Neuronal stem cell (in vitro differentiated cells): ENCODE measurements at regions not wholly inside any gene's neighbourhood (a gene's known extent, or its start where the extent isn't known, plus 50 kb on each side); places are given as distances from the start of the nearest gene placed in this dataset.

Experiments
- DNase-seq: peaks from one replicate; pipeline ENCODE4 v3.0.0-alpha.2; 2013; ENCODE audit warnings: low spot score
- H2AFZ ChIP-seq: one replicate; pipeline ENCODE4 v1.6.1; 2013; ENCODE audit warnings: mild to moderate bottlenecking, low read length, inconsistent platforms
- H2AK5ac ChIP-seq: 2 replicates; pipeline ENCODE4 v1.6.1; 2013; ENCODE audit warnings: low read depth, mild to moderate bottlenecking, inconsistent platforms, low read length, moderate library complexity, mixed read lengths
- H2BK120ac ChIP-seq: 2 replicates; pipeline ENCODE4 v1.6.1; 2013; ENCODE audit warnings: low read depth, mild to moderate bottlenecking, inconsistent platforms, low read length, moderate library complexity, mixed read lengths
- H2BK12ac ChIP-seq: one replicate; pipeline ENCODE4 v1.6.1; 2013; ENCODE audit warnings: low read length, inconsistent platforms
- H2BK15ac ChIP-seq: 2 replicates; pipeline ENCODE4 v1.6.1; 2013; ENCODE audit warnings: mild to moderate bottlenecking, low read length, inconsistent platforms, mixed read lengths
- H2BK5ac ChIP-seq: one replicate; pipeline ENCODE4 v1.6.1; 2013; ENCODE audit warnings: inconsistent platforms, mild to moderate bottlenecking, low read length, moderate library complexity
- H3K14ac ChIP-seq: one replicate; pipeline ENCODE4 v1.6.1; 2013; ENCODE audit warnings: low read length, inconsistent platforms
- H3K18ac ChIP-seq: 2 replicates; pipeline ENCODE4 v1.6.1; 2013; ENCODE audit warnings: low read length, inconsistent platforms
- H3K23ac ChIP-seq: 2 replicates; pipeline ENCODE4 v1.6.1; 2013; ENCODE audit warnings: low read depth, mild to moderate bottlenecking, mixed read lengths, low read length, inconsistent platforms; ENCODE audit not compliant: poor library complexity
- H3K27ac ChIP-seq: replicated peaks from 3 replicates; pipeline ENCODE4 v1.5.1; 2013; ENCODE audit warnings: low read length, inconsistent platforms
- H3K27me3 ChIP-seq, 3 experiments: 2 replicates each; pipeline ENCODE4 v1.6.1; 2013; ENCODE audit warnings: low read length in 3 of 3, mild to moderate bottlenecking in 2 of 3, inconsistent platforms in 1 of 3, low read depth in 1 of 3, mixed read lengths in 1 of 3, moderate library complexity in 1 of 3; ENCODE audit not compliant: control insufficient read depth in 3 of 3, insufficient read depth in 3 of 3
- H3K36me3 ChIP-seq, 2 donors: replicated peaks in 1 of 2; 2 replicates each; pipeline ENCODE4 v1.6.1; 2013; ENCODE audit warnings: low read length in 2 of 2; ENCODE audit not compliant: control insufficient read depth in 2 of 2, insufficient read depth in 2 of 2
- H3K4ac ChIP-seq: 2 replicates; pipeline ENCODE4 v1.6.1; 2013; ENCODE audit warnings: inconsistent platforms, mild to moderate bottlenecking, low read length, moderate library complexity
- H3K4me1 ChIP-seq, 2 donors: 1 replicate in 1 of 2; 2 replicates in 1 of 2; pipeline ENCODE4 v1.6.1; 2013; ENCODE audit warnings: low read length in 2 of 2, low read depth in 1 of 2; ENCODE audit not compliant: control insufficient read depth in 2 of 2, insufficient read depth in 1 of 2
- H3K4me2 ChIP-seq: one replicate; pipeline ENCODE4 v1.6.1; 2013; ENCODE audit warnings: mild to moderate bottlenecking, low read length, inconsistent platforms; ENCODE audit not compliant: insufficient read depth, poor library complexity, severe bottlenecking
- H3K4me3 ChIP-seq, 2 donors: 2 replicates each; pipeline ENCODE4 v1.5.1; 2013; ENCODE audit warnings: low read length in 2 of 2, mild to moderate bottlenecking in 2 of 2, inconsistent platforms in 1 of 2, moderate library complexity in 1 of 2
- H3K79me1 ChIP-seq: one replicate; pipeline ENCODE4 v1.6.1; 2013; ENCODE audit warnings: low read depth, mild to moderate bottlenecking, inconsistent platforms, low read length, moderate library complexity
- H3K9ac ChIP-seq: one replicate; pipeline ENCODE4 v1.6.1; 2013; ENCODE audit warnings: mild to moderate bottlenecking, low read depth, low read length, inconsistent platforms; ENCODE audit not compliant: poor library complexity
- H3K9me3 ChIP-seq, 2 donors: replicated peaks in 1 of 2; 2 replicates each; pipeline versions ENCODE3 to v1.6.1; 2013; ENCODE audit warnings: low read length in 2 of 2, mild to moderate bottlenecking in 2 of 2, inconsistent platforms in 1 of 2, low read depth in 1 of 2, mixed read lengths in 1 of 2, moderate library complexity in 1 of 2; ENCODE audit not compliant: control insufficient read depth in 2 of 2, insufficient read depth in 1 of 2
- H4K8ac ChIP-seq: one replicate; pipeline ENCODE4 v1.6.1; 2013; ENCODE audit warnings: low read depth, mild to moderate bottlenecking, inconsistent platforms, low read length, moderate library complexity
- H4K91ac ChIP-seq: one replicate; pipeline ENCODE4 v1.6.1; 2013; ENCODE audit warnings: low read length, low read depth, mild to moderate bottlenecking, inconsistent platforms; ENCODE audit not compliant: poor library complexity
- WGBS, 2 donors: extraction: QIAGEN DNeasy Blood & Tissue Kit; methylation state at CpG; one replicate each; pipeline ENCODE4 v1.1.7; 2013; ENCODE audit warnings: missing lambda C conversion rate in 2 of 2, mixed read lengths in 1 of 2; ENCODE audit not compliant: insufficient read length in 2 of 2, insufficient replicate concordance in 1 of 2; ENCODE audit errors: extremely low coverage in 2 of 2; 5-methylcytosine and 5-hydroxymethylcytosine counted together

GRCh38 chrX:15952212-15952611 lies 97.6 kb upstream of the AP1S2 start:
- Histone ChIP-seq H2BK15ac (no peak overlapping the region), H3K27ac (no peak overlapping the region), H2AK5ac (no peak overlapping the region), H3K4me2 (no peak overlapping the region), H3K9me3 (no peaks in the 10 kb centered on the region), H3K18ac (no peak overlapping the region), H4K8ac (no peak overlapping the region), H3K23ac (no peak overlapping the region), H4K91ac (no peak overlapping the region), H3K27me3 (no peaks in the 10 kb centered on the region), H2BK12ac (no peak overlapping the region), H3K9ac (no peak overlapping the region), H3K79me1 (no peaks in the 10 kb centered on the region), H2BK120ac (no peak overlapping the region), H3K4me1 (peaks cover 2 to 18% of the 10 kb centered on the region in 2 donors), H2BK5ac (no peak overlapping the region), H3K14ac (no peak overlapping the region), H3K4ac (no peak overlapping the region), H2AFZ (no peak overlapping the region), H3K4me3 (no peak overlapping the region), H3K36me3 (no peaks in the 10 kb centered on the region)
- no peak for DNase-seq
- WGBS, 2 donors = no CpG with 5 or more reads among the region's 2 CpGs

GRCh38 chrX:15948318-15948660 lies 93.7 kb upstream of the AP1S2 start:
- H3K79me1 ChIP-seq = no peaks in the 10 kb centered on the region
- no peak overlapping the region for H4K8ac ChIP-seq
- H2BK120ac ChIP-seq = no peak overlapping the region
- no peaks in the 10 kb centered on the region for H3K9me3 ChIP-seq
- H3K14ac ChIP-seq = no peak overlapping the region
- H2AK5ac ChIP-seq = no peak overlapping the region
- no CpG with 5 or more reads among the region's 5 CpGs for WGBS, 2 donors
- no peak overlapping the region for H3K9ac ChIP-seq
- no peak overlapping the region for H2BK15ac ChIP-seq
- no peak overlapping the region for H3K4ac ChIP-seq
- H3K36me3 ChIP-seq = no peaks in the 10 kb centered on the region
- H3K27ac ChIP-seq = no peak overlapping the region
- H3K4me2 ChIP-seq = no peak overlapping the region
- H3K4me1 ChIP-seq = peaks cover 4 to 10% of the 10 kb centered on the region in 2 donors
- no peak overlapping the region for H4K91ac ChIP-seq
- H2BK5ac ChIP-seq = no peak overlapping the region
- no peak for DNase-seq
- no peak overlapping the region for H3K23ac ChIP-seq
- H2BK12ac ChIP-seq = no peak overlapping the region
- no peaks in the 10 kb centered on the region for H3K27me3 ChIP-seq
- H3K18ac ChIP-seq = no peak overlapping the region
- H2AFZ ChIP-seq = peak overlapping the region; percentile 85
- no peak overlapping the region for H3K4me3 ChIP-seq

- Histone ChIP-seq H3K36me3 (no peaks in the 10 kb centered on the region), H3K9me3 (no peaks in the 10 kb centered on the region), H2AFZ (peak overlapping the region; percentile 85), H3K14ac (no peak overlapping the region), H3K9ac (no peak overlapping the region), H3K4me3 (no peak overlapping the region), H2BK12ac (no peak overlapping the region), H2BK5ac (no peak overlapping the region), H3K18ac (no peak overlapping the region), H3K4me2 (no peak overlapping the region), H3K4ac (no peak overlapping the region), H3K27me3 (no peaks in the 10 kb centered on the region), H3K23ac (no peak overlapping the region), H3K79me1 (no peaks in the 10 kb centered on the region), H4K91ac (no peak overlapping the region), H4K8ac (no peak overlapping the region), H3K27ac (no peak overlapping the region), H2AK5ac (no peak overlapping the region), H2BK120ac (no peak overlapping the region), H2BK15ac (no peak overlapping the region), H3K4me1 (peaks cover 4 to 10% of the 10 kb centered on the region in 2 donors)
- peak; percentile 3 for DNase-seq
- no CpG with 5 or more reads among the region's 1 CpG for WGBS, 2 donors
Measured at GRCh38 chrX:15947648-15948317, 93.2 kb upstream of the AP1S2 start.

GRCh38 chrX:15946783-15947580 lies 92.4 kb upstream of the AP1S2 start:
- H2BK15ac ChIP-seq = no peak overlapping the region
- H3K4ac ChIP-seq = no peak overlapping the region
- H4K8ac ChIP-seq = no peak overlapping the region
- H2AFZ ChIP-seq = peak overlapping the region; percentile 85
- H3K27me3 ChIP-seq = no peaks in the 10 kb centered on the region
- H3K14ac ChIP-seq = no peak overlapping the region
- H2AK5ac ChIP-seq = no peak overlapping the region
- H3K4me3 ChIP-seq = no peak overlapping the region
- no peaks in the 10 kb centered on the region for H3K79me1 ChIP-seq
- H2BK120ac ChIP-seq = no peak overlapping the region
- H3K18ac ChIP-seq = no peak overlapping the region
- no peak overlapping the region for H2BK12ac ChIP-seq
- peaks cover 4 to 10% of the 10 kb centered on the region in 2 donors for H3K4me1 ChIP-seq
- H3K4me2 ChIP-seq = no peak overlapping the region
- H2BK5ac ChIP-seq = no peak overlapping the region
- H4K91ac ChIP-seq = no peak overlapping the region
- H3K36me3 ChIP-seq = no peaks in the 10 kb centered on the region
- no CpG with 5 or more reads among the region's 6 CpGs for WGBS, 2 donors
- no peak overlapping the region for H3K9ac ChIP-seq
- peak overlapping the region; percentile 58 for H3K27ac ChIP-seq
- no peak overlapping the region for H3K23ac ChIP-seq
- DNase-seq = no peak
- no peaks in the 10 kb centered on the region for H3K9me3 ChIP-seq
